IMR-90 (cell line): ENCODE measurements at regions not wholly inside any gene's neighbourhood (a gene's known extent, or its start where the extent isn't known, plus 50 kb on each side); places are given as distances from the start of the nearest gene placed in this dataset.

Experiments used
- ATAC-seq: fragments of 200-7000 bp; cut with Tn5 transposase; 2 replicates; pipeline ENCODE4 v1.9.1; 2020; ENCODE audit warnings: low read depth, mild to moderate bottlenecking, moderate library complexity
- BruUV-seq: library from RNA; stranded (reverse); fragments of 400-500 nt; replicated peaks from 2 replicates; lab custom pipeline; 2021; lab: Mats Ljungman, UMichigan
- CTCF ChIA-PET: fragments of 300-600 bp; formaldehyde crosslinking; extraction: SDS; loops from one replicate; lab custom pipeline; 2021; ENCODE audit warnings: antibody characterized with exemption; lab: Yijun Ruan, JAX
- POLR2A ChIA-PET: fragments of 300-600 bp; sonication (Branson Sonifier 250); formaldehyde crosslinking; loops from one replicate; lab custom pipeline; 2022; ENCODE audit warnings: antibody characterized with exemption; ENCODE audit not compliant: unreplicated experiment; lab: Charles Lee
- DNase-seq: peaks from one replicate; pipeline ENCODE4 v3.0.0; 2013
- H2AFZ ChIP-seq: replicated peaks from 2 replicates; pipeline ENCODE3; 2013; ENCODE audit warnings: low read length, mild to moderate bottlenecking; ENCODE audit not compliant: poor library complexity
- H2AK5ac ChIP-seq: 2 replicates; pipeline ENCODE4 v1.6.1; 2013; ENCODE audit warnings: low read depth, low read length, inconsistent platforms
- H2AK9ac ChIP-seq: replicated peaks from 2 replicates; pipeline ENCODE3; 2013; ENCODE audit warnings: mild to moderate bottlenecking, low read depth, low read length, moderate library complexity; ENCODE audit not compliant: poor library complexity
- H2BK120ac ChIP-seq: 2 replicates; pipeline ENCODE4 v1.6.1; 2013; ENCODE audit warnings: low read depth, low read length, inconsistent platforms
- H2BK15ac ChIP-seq: 3 replicates; pipeline ENCODE4 v1.6.1; 2013; ENCODE audit warnings: low read depth, low read length, inconsistent platforms
- H2BK20ac ChIP-seq: 2 replicates; pipeline ENCODE4 v1.6.1; 2013; ENCODE audit warnings: low read depth, mild to moderate bottlenecking, inconsistent platforms, low read length, moderate library complexity
- H2BK5ac ChIP-seq: 2 replicates; pipeline ENCODE4 v1.6.1; 2013; ENCODE audit warnings: mild to moderate bottlenecking, low read depth, low read length, inconsistent platforms; ENCODE audit not compliant: poor library complexity, severe bottlenecking
- H3K14ac ChIP-seq: replicated peaks from 2 replicates; pipeline ENCODE4 v1.6.1; 2013; ENCODE audit warnings: low read depth, low read length, inconsistent platforms
- H3K18ac ChIP-seq: 2 replicates; pipeline ENCODE4 v1.6.1; 2013; ENCODE audit warnings: low read depth, low read length, control low read depth
- H3K23ac ChIP-seq: 2 replicates; pipeline ENCODE4 v1.6.1; 2013; ENCODE audit warnings: low read depth, low read length, inconsistent platforms
- H3K27ac ChIP-seq: 2 replicates; pipeline ENCODE4 v1.5.1; 2013; ENCODE audit warnings: mild to moderate bottlenecking, control low read depth, low read length; ENCODE audit not compliant: insufficient read depth
- H3K27me3 ChIP-seq: 2 replicates; pipeline ENCODE4 v1.6.1; 2013; ENCODE audit warnings: low read length; ENCODE audit not compliant: control insufficient read depth, insufficient read depth
- H3K36me3 ChIP-seq: 2 replicates; pipeline ENCODE4 v1.6.1; 2013; ENCODE audit warnings: low read length, mixed read lengths; ENCODE audit not compliant: control insufficient read depth, insufficient read depth
- H3K4ac ChIP-seq: 2 replicates; pipeline ENCODE4 v1.6.1; 2013; ENCODE audit warnings: low read depth, low read length, inconsistent platforms
- H3K4me1 ChIP-seq: 2 replicates; pipeline ENCODE4 v1.6.1; 2013; ENCODE audit warnings: low read length, mixed read lengths; ENCODE audit not compliant: control insufficient read depth, insufficient read depth
- H3K4me2 ChIP-seq: 2 replicates; pipeline ENCODE4 v1.6.1; 2013; ENCODE audit warnings: low read depth, mild to moderate bottlenecking, control low read depth, low read length, moderate library complexity
- H3K4me3 ChIP-seq: 2 replicates; pipeline ENCODE4 v1.5.1; 2013; ENCODE audit warnings: low read depth, mild to moderate bottlenecking, control low read depth, low read length, moderate library complexity; ENCODE audit not compliant: insufficient read depth
- H3K56ac ChIP-seq: 2 replicates; pipeline ENCODE4 v1.6.1; 2013; ENCODE audit warnings: low read length, inconsistent platforms; ENCODE audit not compliant: insufficient read depth; ENCODE audit errors: extremely low read depth
- H3K79me1 ChIP-seq, 2 experiments: 2 replicates each; pipeline ENCODE4 v1.6.1; 2013; ENCODE audit warnings: low read length in 2 of 2, inconsistent platforms in 1 of 2, low read depth in 1 of 2
- H3K9ac ChIP-seq: 2 replicates; pipeline ENCODE4 v1.6.1; 2013; ENCODE audit warnings: low read depth, low read length, control low read depth
- H3K9me1 ChIP-seq: 2 replicates; pipeline ENCODE4 v1.6.1; 2013; ENCODE audit warnings: low read length, inconsistent platforms; ENCODE audit not compliant: insufficient read depth
- H3K9me3 ChIP-seq: 2 replicates; pipeline ENCODE4 v1.6.1; 2013; ENCODE audit warnings: low read length; ENCODE audit not compliant: control insufficient read depth, insufficient read depth
- H4K20me1 ChIP-seq: 2 replicates; pipeline ENCODE4 v1.6.1; 2013; ENCODE audit warnings: low read length, inconsistent platforms; ENCODE audit not compliant: insufficient read depth
- H4K5ac ChIP-seq: 2 replicates; pipeline ENCODE4 v1.6.1; 2013; ENCODE audit warnings: mild to moderate bottlenecking, low read depth, low read length, control low read depth
- H4K8ac ChIP-seq, 2 experiments: 2 replicates each; pipeline ENCODE4 v1.6.1; 2013; ENCODE audit warnings: low read depth in 2 of 2, low read length in 2 of 2, control low read depth in 1 of 2, inconsistent platforms in 1 of 2
- H4K91ac ChIP-seq: 2 replicates; pipeline ENCODE4 v1.6.1; 2013; ENCODE audit warnings: low read depth, low read length, inconsistent platforms; ENCODE audit not compliant: insufficient read depth
- BHLHE40 ChIP-seq: fragments of 150-350 bp; IDR thresholded peaks from 2 replicates; pipeline ENCODE4 v1.6.1; 2016; ENCODE audit warnings: mild to moderate bottlenecking, low read depth, low read length
- CTCF ChIP-seq: conservative IDR thresholded peaks from 2 replicates; pipeline ENCODE4 v1.5.1; 2012; ENCODE audit warnings: mild to moderate bottlenecking, low read depth, low read length, improper control_type of control experiment
- MXI1 ChIP-seq: IDR thresholded peaks from 2 replicates; pipeline ENCODE4 v1.6.1; 2012; ENCODE audit warnings: low read depth, mild to moderate bottlenecking, low read length, moderate library complexity, borderline replicate concordance
- RAD21 ChIP-seq: IDR thresholded peaks from 2 replicates; pipeline ENCODE4 v1.6.1; 2012; ENCODE audit warnings: low read length, improper control_type of control experiment
- WGBS, 2 experiments: methylation state at CpG; one replicate each; pipeline versions ENCODE4 v1.1.5 to v1.1.7; 2013; ENCODE audit warnings: missing lambda C conversion rate in 2 of 2; ENCODE audit not compliant: insufficient read length in 1 of 2; ENCODE audit errors: extremely low coverage in 2 of 2; 5-methylcytosine and 5-hydroxymethylcytosine counted together
- dilution Hi-C: fragments of 300-500 bp; cut with HindIII; formaldehyde crosslinking; loops from one replicate; pipeline ENCODE4 v1.14.3; 2018; ENCODE audit warnings: low sequenced_read_pairs; ENCODE audit not compliant: unreplicated experiment
- in situ Hi-C: fragments of 300-500 bp; cut with MboI; formaldehyde crosslinking; loops from 3 replicates; pipeline ENCODE4 v1.14.3; 2019; ENCODE audit warnings: low sequenced_read_pairs, inconsistent platforms, mixed read lengths
- intact Hi-C: fragments of 100-400 bp; cut with micrococcal nuclease; formaldehyde crosslinking; loops from 2 replicates; pipeline ENCODE4 v1.10.0; 2022

- Histone ChIP-seq H3K4me1 (no peaks in the 10 kb centered on the region), H3K4me2 (no peak overlapping the region), H3K9ac (no peak overlapping the region), H2BK15ac (no peak overlapping the region), H3K36me3 (no peaks in the 10 kb centered on the region), H2AK5ac (no peak overlapping the region), H2BK5ac (no peak overlapping the region), H4K91ac (no peak overlapping the region), H3K18ac (no peak overlapping the region), H3K4ac (no peak overlapping the region), H3K14ac (no peak overlapping the region), H3K27me3 (peaks cover 41% of the 10 kb centered on the region), H2AFZ (no peak overlapping the region), H2BK20ac (no peak overlapping the region), H3K9me1 (no peaks in the 10 kb centered on the region), H4K20me1 (no peaks in the 10 kb centered on the region), H3K27ac (no peak overlapping the region), H2AK9ac (no peak overlapping the region), H2BK120ac (no peak overlapping the region), H4K8ac (no peak overlapping the region), H4K5ac (no peak overlapping the region), H3K79me1 (no peaks in the 10 kb centered on the region), H3K56ac (no peak overlapping the region), H3K9me3 (no peaks in the 10 kb centered on the region), H3K23ac (no peak overlapping the region), H3K4me3 (no peak overlapping the region)
- intact Hi-C loops: no loop called here
- BruUV-seq: no TSS peak
- DNase-seq (no peak), ATAC-seq (no peak)
- 42% methylated on average over 2 of the region's 2 CpGs; no CpG with 5 or more reads in 1 of the 2 experiments for WGBS, 2 experiments
- dilution Hi-C loops: no loop called here
- TF ChIP-seq BHLHE40 (no peak), CTCF (no peak), RAD21 (no peak), MXI1 (no peak)
- ChIA-PET CTCF (interaction anchor here (0.9 to 1.0 kb wide), 2 partner anchors 8 to 282 kb away, joined by 3 to 4 read pairs; no protein-coding TSS in a partner anchor), POLR2A (no interaction called here)
- in situ Hi-C loops: loop anchor here (25.0 kb wide), 1 partner anchor 579 kb away; no protein-coding TSS in a partner anchor
Observed at GRCh38 chr7:26083113-26083512, 68.9 kb upstream of the NFE2L3 start.
